Left lung (tissue), 4 donors: ENCODE measurements at regions not wholly inside any gene's neighbourhood (a gene's known extent, or its start where the extent isn't known, plus 50 kb on each side); places are given as distances from the start of the nearest gene placed in this dataset.
"Not testable (repeated sequence)": the region's sequence is repeated elsewhere in the genome, so short reads cannot be mapped to it uniquely, and the experiment has no call there.

Experiments used
- ATAC-seq: fragments of 200-7000 bp; cut with Tn5 transposase; one replicate; pipeline ENCODE4 v1.9.1; 2020; ENCODE audit warnings: moderate library complexity
- DNase-seq, 4 donors: peaks; one replicate each; pipeline ENCODE4 v3.0.0-alpha.2; 2013 to 2020
- H3K27ac ChIP-seq, 2 donors: fragments of 200-600 bp; sonication (generic) in 1 of 2; one replicate each; pipeline versions ENCODE4 v1.5.0 to v1.8.0; 2020 to 2021
- H3K27me3 ChIP-seq, 2 donors: fragments of 200-600 bp; sonication (generic) in 1 of 2; one replicate each; pipeline versions ENCODE4 v1.5.0 to v1.8.0; 2020 to 2021
- H3K36me3 ChIP-seq, 2 donors: fragments of 200-600 bp; sonication (generic) in 1 of 2; one replicate each; pipeline versions ENCODE4 v1.5.0 to v1.8.0; 2020 to 2021
- H3K4me1 ChIP-seq, 2 donors: fragments of 200-600 bp; one replicate each; pipeline ENCODE4 v1.8.0; 2021
- H3K4me3 ChIP-seq, 2 donors: fragments of 200-600 bp; sonication (generic) in 1 of 2; one replicate each; pipeline versions ENCODE4 v1.5.0 to v1.8.0; 2020 to 2021; ENCODE audit warnings: mild to moderate bottlenecking in 1 of 2
- H3K9me3 ChIP-seq, 2 donors: fragments of 200-600 bp; sonication (generic) in 1 of 2; one replicate each; pipeline versions ENCODE4 v1.5.0 to v1.8.0; 2020 to 2021
- intact Hi-C, 2 donors: fragments of 100-400 bp; cut with DNase I; formaldehyde crosslinking; loops; one replicate each; pipeline versions ENCODE4 v1.11.2 to v1.14.2; 2022
- TF ChIP-seq, protein P1 (sequence below), 2 donors: fragments of 200-600 bp; sonication (generic) in 1 of 2; IDR thresholded peaks; one replicate each; pipeline versions ENCODE4 v1.5.0 to v1.8.0; 2021; ENCODE audit warnings: antibody characterized with exemption in 2 of 2
- donor health status: DM: no; HTN: yes; CAD: no.
- donor health status: DM: no; HTN: no; CAD: no.

GRCh38 chr18:44343570-44343969, 337.1 kb upstream of the SETBP1 start:
- Histone ChIP-seq H3K9me3 (peaks cover 0 to 17% of the 10 kb centered on the region in 2 donors), H3K4me1 (no peaks in the 10 kb centered on the region), H3K36me3 (no peaks in the 10 kb centered on the region), H3K27me3 (no peaks in the 10 kb centered on the region), H3K27ac (no peak overlapping the region), H3K4me3 (no peak overlapping the region)
- ATAC-seq (no peak), DNase-seq (peak in 1 of 4 donors; percentile 21)
- intact Hi-C loops, result no loop called here
- TF ChIP-seq, protein P1, sequence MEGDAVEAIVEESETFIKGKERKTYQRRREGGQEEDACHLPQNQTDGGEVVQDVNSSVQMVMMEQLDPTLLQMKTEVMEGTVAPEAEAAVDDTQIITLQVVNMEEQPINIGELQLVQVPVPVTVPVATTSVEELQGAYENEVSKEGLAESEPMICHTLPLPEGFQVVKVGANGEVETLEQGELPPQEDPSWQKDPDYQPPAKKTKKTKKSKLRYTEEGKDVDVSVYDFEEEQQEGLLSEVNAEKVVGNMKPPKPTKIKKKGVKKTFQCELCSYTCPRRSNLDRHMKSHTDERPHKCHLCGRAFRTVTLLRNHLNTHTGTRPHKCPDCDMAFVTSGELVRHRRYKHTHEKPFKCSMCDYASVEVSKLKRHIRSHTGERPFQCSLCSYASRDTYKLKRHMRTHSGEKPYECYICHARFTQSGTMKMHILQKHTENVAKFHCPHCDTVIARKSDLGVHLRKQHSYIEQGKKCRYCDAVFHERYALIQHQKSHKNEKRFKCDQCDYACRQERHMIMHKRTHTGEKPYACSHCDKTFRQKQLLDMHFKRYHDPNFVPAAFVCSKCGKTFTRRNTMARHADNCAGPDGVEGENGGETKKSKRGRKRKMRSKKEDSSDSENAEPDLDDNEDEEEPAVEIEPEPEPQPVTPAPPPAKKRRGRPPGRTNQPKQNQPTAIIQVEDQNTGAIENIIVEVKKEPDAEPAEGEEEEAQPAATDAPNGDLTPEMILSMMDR (IDR thresholded peaks at IDR 0.05), result no peak

DNA sequence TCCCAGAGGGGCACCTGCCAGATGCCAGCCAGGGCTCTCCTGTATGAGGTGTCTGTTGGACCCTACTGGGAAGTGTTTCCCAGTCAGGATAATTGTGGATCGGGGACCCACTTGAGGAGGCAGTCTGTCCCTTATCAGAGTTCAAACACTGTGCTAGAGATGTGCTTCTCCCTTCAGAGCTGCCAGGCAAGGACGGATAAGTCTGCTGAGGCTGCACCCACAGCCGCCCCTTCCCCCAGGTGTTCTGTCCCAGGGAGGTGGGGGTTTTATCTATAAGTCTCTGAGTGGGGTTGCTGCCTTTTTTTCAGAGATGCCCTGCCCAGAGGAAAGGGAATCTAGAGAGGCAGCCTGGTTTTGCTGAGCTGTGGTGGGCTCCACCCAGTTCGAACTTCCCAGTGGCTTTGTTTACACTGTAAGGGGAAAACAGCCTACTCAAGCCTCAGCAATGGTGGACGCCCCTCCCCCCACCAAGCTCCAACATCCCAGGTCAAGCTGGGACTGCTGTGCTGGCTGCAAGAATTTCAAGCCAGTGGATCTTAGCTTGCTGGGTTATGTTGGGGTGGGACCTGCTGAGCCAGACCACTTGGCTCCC, 324.0 kb upstream of the SETBP1 start:
- TF ChIP-seq, protein P1 (IDR thresholded peaks at IDR 0.05), result no peak
- H3K4me1 ChIP-seq, result no peaks in the 10 kb centered on the region
- H3K36me3 ChIP-seq, result no peaks in the 10 kb centered on the region
- ATAC-seq (no peak), DNase-seq (no peak)
- peaks cover 0 to 11% of the 10 kb centered on the region in 2 donors for H3K9me3 ChIP-seq
- H3K27ac ChIP-seq, result no peak overlapping the region
- no peak overlapping the region for H3K4me3 ChIP-seq
- H3K27me3 ChIP-seq, result no peaks in the 10 kb centered on the region
- intact Hi-C loops, result no loop called here

DNA sequence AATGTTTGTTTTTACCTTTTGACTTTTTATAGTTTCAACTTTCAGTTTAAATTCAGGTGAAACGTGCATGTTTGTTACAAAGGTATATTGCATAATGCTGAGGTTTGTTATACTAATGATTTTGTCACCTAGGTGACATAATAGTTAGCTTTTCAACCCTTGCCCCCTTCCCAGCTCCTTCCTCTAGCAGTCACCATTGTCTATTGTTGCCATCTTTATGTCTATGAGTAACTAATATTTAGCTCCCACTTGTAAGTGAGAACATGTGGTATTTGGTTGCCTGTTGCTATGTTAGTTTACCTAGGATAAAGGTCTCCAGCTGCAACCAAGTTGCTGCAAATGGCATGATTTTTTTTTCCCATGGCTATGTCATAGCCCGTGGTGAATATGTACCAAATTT, 322.3 kb upstream of the SETBP1 start:
- Histone ChIP-seq H3K27me3 (no peaks in the 10 kb centered on the region), H3K9me3 (peaks cover 0 to 11% of the 10 kb centered on the region in 2 donors), H3K27ac (no peak overlapping the region), H3K4me3 (no peak overlapping the region), H3K36me3 (no peaks in the 10 kb centered on the region), H3K4me1 (no peaks in the 10 kb centered on the region)
- no peak for DNase-seq
- no peak for ATAC-seq
- intact Hi-C loops, result no loop called here
- TF ChIP-seq, protein P1 (IDR thresholded peaks at IDR 0.05), result no peak

DNA sequence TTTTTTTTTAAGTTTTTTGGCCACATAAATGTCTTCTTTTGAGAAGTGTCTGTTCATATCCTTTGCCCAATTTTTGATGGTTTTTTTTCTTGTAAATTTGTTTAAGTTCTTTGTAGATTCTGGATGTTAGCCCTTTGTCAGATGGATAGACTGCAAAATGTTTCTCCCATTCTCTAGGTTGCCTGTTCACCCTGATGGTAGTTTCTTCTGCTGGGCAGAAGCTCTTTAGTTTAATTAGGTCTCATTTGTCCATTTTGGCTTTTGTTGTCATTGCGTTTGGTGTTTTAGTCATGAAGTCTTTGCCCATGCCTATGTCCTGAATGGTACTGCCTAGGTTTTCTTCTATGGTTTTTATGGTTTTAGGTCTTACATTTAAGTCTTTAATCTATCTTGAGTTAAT, 320.9 kb upstream of the SETBP1 start:
- intact Hi-C loops, result not testable (repeated sequence)
- peaks cover 0 to 11% of the 10 kb centered on the region in 2 donors for H3K9me3 ChIP-seq

DNA sequence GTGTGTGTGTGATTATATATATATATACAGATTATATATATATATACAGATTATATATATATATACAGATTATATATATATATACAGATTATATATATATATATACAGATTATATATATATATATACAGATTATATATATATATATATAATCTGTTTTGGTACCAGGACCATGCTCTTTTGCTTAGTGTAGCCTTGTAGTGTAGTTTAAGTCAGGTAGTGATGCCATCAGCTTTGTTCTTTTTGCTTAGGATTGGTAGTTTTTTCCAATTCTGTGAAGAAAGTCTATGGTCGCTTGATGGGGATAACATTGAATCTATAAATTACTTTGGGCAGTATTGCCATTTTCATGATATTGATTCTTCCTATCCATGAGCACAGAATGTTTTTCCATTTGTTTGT, 318.5 kb upstream of the SETBP1 start:
- ATAC-seq, H3K4me3 ChIP-seq, DNase-seq, H3K36me3 ChIP-seq, H3K27ac ChIP-seq, H3K9me3 ChIP-seq, intact Hi-C loops, H3K27me3 ChIP-seq, H3K4me1 ChIP-seq: not testable (repeated sequence)

More for the DNA sequence above, 320.9 kb upstream of the SETBP1 start:
- H3K36me3 ChIP-seq, DNase-seq, H3K27ac ChIP-seq, H3K4me1 ChIP-seq, H3K27me3 ChIP-seq, ATAC-seq, H3K4me3 ChIP-seq: not testable (repeated sequence)

DNA sequence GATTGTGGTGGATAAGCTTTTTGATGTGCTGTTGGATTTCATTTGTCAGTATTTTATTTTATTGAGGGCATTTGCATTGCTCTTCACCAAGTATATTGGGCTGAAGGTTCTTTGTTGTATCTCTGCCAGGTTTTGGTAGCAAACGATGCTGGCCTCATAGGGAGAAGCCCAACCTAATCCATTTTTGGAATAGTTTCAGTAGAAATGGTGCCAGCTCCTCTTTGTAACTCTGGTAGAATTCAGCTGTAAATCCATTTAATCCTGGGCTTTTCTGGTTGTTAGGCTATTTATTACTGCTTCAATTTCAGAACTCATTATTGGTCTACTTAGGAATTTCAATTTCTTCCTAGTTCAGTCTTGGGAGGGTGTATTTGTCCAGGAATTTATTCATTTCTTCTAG, 309.8 kb upstream of the SETBP1 start:
- no peaks in the 10 kb centered on the region for H3K36me3 ChIP-seq
- peaks cover 0 to 41% of the 10 kb centered on the region in 2 donors for H3K9me3 ChIP-seq
- no peak overlapping the region for H3K4me3 ChIP-seq
- no peak overlapping the region for H3K27ac ChIP-seq
- no peak for ATAC-seq
- H3K27me3 ChIP-seq, result no peaks in the 10 kb centered on the region
- H3K4me1 ChIP-seq, result no peaks in the 10 kb centered on the region
- TF ChIP-seq, protein P1 (IDR thresholded peaks at IDR 0.05), result no peak
- no peak for DNase-seq
- intact Hi-C loops, result no loop called here
